H1 (cell line): ENCODE measurements at regions not wholly inside any gene's neighbourhood (a gene's known extent, or its start where the extent isn't known, plus 50 kb on each side); places are given as distances from the start of the nearest gene placed in this dataset.

Source experiments
- CREB1 ChIP-seq: IDR thresholded peaks from 2 replicates; pipeline ENCODE4 v1.6.1; 2012; ENCODE audit warnings: inconsistent platforms
- CTBP2 ChIP-seq: IDR thresholded peaks from 2 replicates; pipeline ENCODE4 v1.7.0; 2011; ENCODE audit warnings: borderline replicate concordance, mild to moderate bottlenecking, moderate library complexity, mixed read lengths, low read length; ENCODE audit not compliant: insufficient read depth, insufficient read length
- RFX5 ChIP-seq: IDR thresholded peaks from 2 replicates; pipeline ENCODE4 v1.6.1; 2011; ENCODE audit warnings: low read depth, low read length, improper control_type of control experiment, borderline replicate concordance
- TF ChIP-seq, protein P1 (sequence below), 3 experiments: IDR thresholded peaks; 1 replicate in 2 of 3; 2 replicates in 1 of 3; pipeline versions ENCODE4 v1.5.1 to v1.6.1; 2011; ENCODE audit warnings: low read length in 3 of 3, mild to moderate bottlenecking in 3 of 3, inconsistent platforms in 2 of 3, low read depth in 1 of 3, moderate library complexity in 1 of 3; ENCODE audit not compliant: insufficient read depth in 1 of 3; ENCODE audit errors: control extremely low read depth in 1 of 3

DNA sequence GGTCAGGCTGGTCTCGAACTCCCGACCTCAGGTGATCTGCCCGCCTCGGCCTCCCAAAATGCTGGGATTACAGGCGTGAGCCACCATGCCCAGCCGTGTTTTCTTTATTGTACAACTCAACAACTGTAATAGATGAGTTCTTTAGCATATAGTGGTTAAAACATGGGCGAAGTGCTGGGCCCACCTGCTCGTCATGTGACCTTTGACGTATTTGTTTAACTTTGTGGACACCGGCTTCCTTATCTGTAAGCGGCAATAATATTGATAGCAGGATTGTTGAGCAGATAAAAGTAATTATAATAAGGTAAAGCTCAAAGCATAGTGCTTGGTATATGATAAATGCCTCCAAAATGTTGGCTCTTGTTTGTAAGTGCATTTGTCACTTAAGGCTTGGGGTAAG lies 460.3 kb downstream of the KLF12 start (continued):
- TF ChIP-seq, protein P1, sequence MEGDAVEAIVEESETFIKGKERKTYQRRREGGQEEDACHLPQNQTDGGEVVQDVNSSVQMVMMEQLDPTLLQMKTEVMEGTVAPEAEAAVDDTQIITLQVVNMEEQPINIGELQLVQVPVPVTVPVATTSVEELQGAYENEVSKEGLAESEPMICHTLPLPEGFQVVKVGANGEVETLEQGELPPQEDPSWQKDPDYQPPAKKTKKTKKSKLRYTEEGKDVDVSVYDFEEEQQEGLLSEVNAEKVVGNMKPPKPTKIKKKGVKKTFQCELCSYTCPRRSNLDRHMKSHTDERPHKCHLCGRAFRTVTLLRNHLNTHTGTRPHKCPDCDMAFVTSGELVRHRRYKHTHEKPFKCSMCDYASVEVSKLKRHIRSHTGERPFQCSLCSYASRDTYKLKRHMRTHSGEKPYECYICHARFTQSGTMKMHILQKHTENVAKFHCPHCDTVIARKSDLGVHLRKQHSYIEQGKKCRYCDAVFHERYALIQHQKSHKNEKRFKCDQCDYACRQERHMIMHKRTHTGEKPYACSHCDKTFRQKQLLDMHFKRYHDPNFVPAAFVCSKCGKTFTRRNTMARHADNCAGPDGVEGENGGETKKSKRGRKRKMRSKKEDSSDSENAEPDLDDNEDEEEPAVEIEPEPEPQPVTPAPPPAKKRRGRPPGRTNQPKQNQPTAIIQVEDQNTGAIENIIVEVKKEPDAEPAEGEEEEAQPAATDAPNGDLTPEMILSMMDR (IDR thresholded peaks at IDR 0.05; ENCODE audit: control extremely low read depth in 1 of 3, insufficient read depth in 1 of 3, low read depth in 1 of 3, low read length in 3 of 3) = no peak
- TF ChIP-seq RFX5 (no peak), CTBP2 (no peak), CREB1 (no peak)
- TF ChIP-seq, all 59 proteins: peak for 0
